Activated naive CD8-positive, alpha-beta T cell treated with anti-CD3 and anti-CD28 coated beads for 36 hours (primary cell): ENCODE measurements at regions not wholly inside any gene's neighbourhood (a gene's known extent, or its start where the extent isn't known, plus 50 kb on each side); places are given as distances from the start of the nearest gene placed in this dataset.

Experiments used
- DNase-seq: peaks from one replicate; pipeline ENCODE4 v3.0.0; 2021
- H3K27ac Mint-ChIP-seq: one replicate; pipeline ENCODE4 v1.8.0; 2022; ENCODE audit warnings: mild to moderate bottlenecking, moderate library complexity, mixed read lengths
- H3K27me3 Mint-ChIP-seq: one replicate; pipeline ENCODE4 v1.8.0; 2022; ENCODE audit warnings: mild to moderate bottlenecking, mixed read lengths
- H3K36me3 Mint-ChIP-seq: one replicate; pipeline ENCODE4 v1.8.0; 2021; ENCODE audit warnings: mild to moderate bottlenecking, mixed read lengths
- H3K4me1 Mint-ChIP-seq: one replicate; pipeline ENCODE4 v1.8.0; 2021; ENCODE audit warnings: mixed read lengths
- H3K4me3 Mint-ChIP-seq: one replicate; pipeline ENCODE4 v1.8.0; 2022; ENCODE audit warnings: mild to moderate bottlenecking, moderate library complexity, mixed read lengths
- H3K9me3 Mint-ChIP-seq: one replicate; pipeline ENCODE4 v1.8.0; 2022; ENCODE audit warnings: mixed read lengths

GRCh38 chr3:10555263-10555662, 49.9 kb upstream of the ATP2B2 start:
- H3K36me3 Mint-ChIP-seq, result no peaks in the 10 kb centered on the region
- no peak overlapping the region for H3K27ac Mint-ChIP-seq
- H3K4me3 Mint-ChIP-seq, result no peak overlapping the region
- DNase-seq, result no peak
- no peaks in the 10 kb centered on the region for H3K9me3 Mint-ChIP-seq
- H3K27me3 Mint-ChIP-seq, result peaks cover 8% of the 10 kb centered on the region
- H3K4me1 Mint-ChIP-seq, result peaks cover 24% of the 10 kb centered on the region

- peaks cover 20% of the 10 kb centered on the region for H3K4me1 Mint-ChIP-seq
- no peak overlapping the region for H3K27ac Mint-ChIP-seq
- H3K36me3 Mint-ChIP-seq, result no peaks in the 10 kb centered on the region
- no peak for DNase-seq
- H3K4me3 Mint-ChIP-seq, result no peak overlapping the region
- H3K27me3 Mint-ChIP-seq, result peaks cover 8% of the 10 kb centered on the region
- H3K9me3 Mint-ChIP-seq, result no peaks in the 10 kb centered on the region
Observed at GRCh38 chr3:10556312-10556711, 50.9 kb upstream of the ATP2B2 start.

GRCh38 chr3:10557250-10557649, 51.9 kb upstream of the ATP2B2 start:
- Mint-ChIP-seq H3K9me3 (no peaks in the 10 kb centered on the region), H3K27me3 (peaks cover 17% of the 10 kb centered on the region), H3K4me3 (no peak overlapping the region), H3K27ac (no peak overlapping the region), H3K36me3 (no peaks in the 10 kb centered on the region), H3K4me1 (peaks cover 16% of the 10 kb centered on the region)
- DNase-seq, result no peak

GRCh38 chr3:10557781-10558373, 52.5 kb upstream of the ATP2B2 start:
- H3K4me1 Mint-ChIP-seq, result peaks cover 12% of the 10 kb centered on the region

GRCh38 chr3:10558736-10559135, 53.4 kb upstream of the ATP2B2 start:
- H3K4me1 Mint-ChIP-seq, result peaks cover 9% of the 10 kb centered on the region
- no peaks in the 10 kb centered on the region for H3K36me3 Mint-ChIP-seq
- no peak for DNase-seq
- peaks cover 20% of the 10 kb centered on the region for H3K27me3 Mint-ChIP-seq
- H3K9me3 Mint-ChIP-seq, result no peaks in the 10 kb centered on the region
- no peak overlapping the region for H3K4me3 Mint-ChIP-seq
- no peak overlapping the region for H3K27ac Mint-ChIP-seq

More at GRCh38 chr3:10557781-10558373, 52.5 kb upstream of the ATP2B2 start:
- Mint-ChIP-seq H3K27ac (no peak overlapping the region), H3K9me3 (no peaks in the 10 kb centered on the region), H3K4me3 (no peak overlapping the region), H3K36me3 (no peaks in the 10 kb centered on the region), H3K27me3 (peaks cover 20% of the 10 kb centered on the region)
- no peak for DNase-seq

- DNase-seq, result no peak
- Mint-ChIP-seq H3K36me3 (no peaks in the 10 kb centered on the region), H3K4me1 (peaks cover 9% of the 10 kb centered on the region), H3K9me3 (no peaks in the 10 kb centered on the region), H3K4me3 (no peak overlapping the region), H3K27me3 (peaks cover 29% of the 10 kb centered on the region), H3K27ac (no peak overlapping the region)
Observed at GRCh38 chr3:10560060-10560861, 54.9 kb upstream of the ATP2B2 start.

- Mint-ChIP-seq H3K27me3 (peaks cover 36% of the 10 kb centered on the region), H3K4me1 (peaks cover 9% of the 10 kb centered on the region)
Observed at GRCh38 chr3:10561162-10561945, 56.0 kb upstream of the ATP2B2 start.

GRCh38 chr3:10561946-10562560, 56.7 kb upstream of the ATP2B2 start:
- Mint-ChIP-seq H3K27me3 (peaks cover 41% of the 10 kb centered on the region), H3K4me3 (no peak overlapping the region), H3K36me3 (no peaks in the 10 kb centered on the region), H3K27ac (no peak overlapping the region), H3K4me1 (peaks cover 9% of the 10 kb centered on the region), H3K9me3 (no peaks in the 10 kb centered on the region)
- no peak for DNase-seq

More at GRCh38 chr3:10561162-10561945, 56.0 kb upstream of the ATP2B2 start:
- no peak for DNase-seq
- no peaks in the 10 kb centered on the region for H3K36me3 Mint-ChIP-seq
- no peak overlapping the region for H3K4me3 Mint-ChIP-seq
- H3K27ac Mint-ChIP-seq, result no peak overlapping the region
- no peaks in the 10 kb centered on the region for H3K9me3 Mint-ChIP-seq

GRCh38 chr3:10563396-10563795, 58.0 kb upstream of the ATP2B2 start:
- no peak for DNase-seq
- peaks cover 6% of the 10 kb centered on the region for H3K4me1 Mint-ChIP-seq
- no peaks in the 10 kb centered on the region for H3K36me3 Mint-ChIP-seq
- no peaks in the 10 kb centered on the region for H3K9me3 Mint-ChIP-seq
- no peak overlapping the region for H3K27ac Mint-ChIP-seq
- no peak overlapping the region for H3K4me3 Mint-ChIP-seq
- H3K27me3 Mint-ChIP-seq, result peaks cover 41% of the 10 kb centered on the region

GRCh38 chr3:10565814-10566213, 60.4 kb upstream of the ATP2B2 start:
- Mint-ChIP-seq H3K27ac (no peak overlapping the region), H3K36me3 (no peaks in the 10 kb centered on the region), H3K4me3 (no peak overlapping the region)

GRCh38 chr3:10566451-10566850, 61.1 kb upstream of the ATP2B2 start:
- Mint-ChIP-seq H3K27me3 (peaks cover 40% of the 10 kb centered on the region), H3K4me1 (peaks cover 6% of the 10 kb centered on the region), H3K36me3 (no peaks in the 10 kb centered on the region), H3K4me3 (no peak overlapping the region), H3K27ac (no peak overlapping the region), H3K9me3 (no peaks in the 10 kb centered on the region)
- DNase-seq, result no peak

More at GRCh38 chr3:10565814-10566213, 60.4 kb upstream of the ATP2B2 start:
- peaks cover 6% of the 10 kb centered on the region for H3K4me1 Mint-ChIP-seq
- DNase-seq, result no peak
- peaks cover 46% of the 10 kb centered on the region for H3K27me3 Mint-ChIP-seq
- H3K9me3 Mint-ChIP-seq, result no peaks in the 10 kb centered on the region

- Mint-ChIP-seq H3K27ac (no peak overlapping the region), H3K9me3 (no peaks in the 10 kb centered on the region), H3K36me3 (no peaks in the 10 kb centered on the region), H3K4me1 (no peaks in the 10 kb centered on the region), H3K27me3 (peaks cover 33% of the 10 kb centered on the region), H3K4me3 (no peak overlapping the region)
- no peak for DNase-seq
Observed at GRCh38 chr3:10568549-10568948, 63.2 kb upstream of the ATP2B2 start.

- Mint-ChIP-seq H3K4me3 (no peak overlapping the region), H3K27ac (no peak overlapping the region), H3K27me3 (peaks cover 24% of the 10 kb centered on the region), H3K9me3 (no peaks in the 10 kb centered on the region), H3K36me3 (no peaks in the 10 kb centered on the region), H3K4me1 (no peaks in the 10 kb centered on the region)
- DNase-seq, result no peak
Observed at GRCh38 chr3:10570196-10570946, 65.0 kb upstream of the ATP2B2 start.

- no peak for DNase-seq
- Mint-ChIP-seq H3K9me3 (no peaks in the 10 kb centered on the region), H3K36me3 (no peaks in the 10 kb centered on the region), H3K4me3 (no peak overlapping the region), H3K27me3 (peaks cover 5% of the 10 kb centered on the region), H3K27ac (no peak overlapping the region), H3K4me1 (no peaks in the 10 kb centered on the region)
Observed at GRCh38 chr3:10574101-10574620, 68.8 kb upstream of the ATP2B2 start.
